IMR-90 (cell line): ENCODE measurements at regions not wholly inside any gene's neighbourhood (a gene's known extent, or its start where the extent isn't known, plus 50 kb on each side); places are given as distances from the start of the nearest gene placed in this dataset.

Experiments used
- ATAC-seq: fragments of 200-7000 bp; cut with Tn5 transposase; 2 replicates; pipeline ENCODE4 v1.9.1; 2020; ENCODE audit warnings: low read depth, mild to moderate bottlenecking, moderate library complexity
- BruUV-seq: library from RNA; stranded (reverse); fragments of 400-500 nt; replicated peaks from 2 replicates; lab custom pipeline; 2021; lab: Mats Ljungman, UMichigan
- CTCF ChIA-PET: fragments of 300-600 bp; formaldehyde crosslinking; extraction: SDS; loops from one replicate; lab custom pipeline; 2021; ENCODE audit warnings: antibody characterized with exemption; lab: Yijun Ruan, JAX
- POLR2A ChIA-PET: fragments of 300-600 bp; sonication (Branson Sonifier 250); formaldehyde crosslinking; loops from one replicate; lab custom pipeline; 2022; ENCODE audit warnings: antibody characterized with exemption; ENCODE audit not compliant: unreplicated experiment; lab: Charles Lee
- DNase-seq: peaks from one replicate; pipeline ENCODE4 v3.0.0; 2013
- H2AFZ ChIP-seq: replicated peaks from 2 replicates; pipeline ENCODE3; 2013; ENCODE audit warnings: low read length, mild to moderate bottlenecking; ENCODE audit not compliant: poor library complexity
- H2AK5ac ChIP-seq: 2 replicates; pipeline ENCODE4 v1.6.1; 2013; ENCODE audit warnings: low read depth, low read length, inconsistent platforms
- H2AK9ac ChIP-seq: replicated peaks from 2 replicates; pipeline ENCODE3; 2013; ENCODE audit warnings: mild to moderate bottlenecking, low read depth, low read length, moderate library complexity; ENCODE audit not compliant: poor library complexity
- H2BK120ac ChIP-seq: 2 replicates; pipeline ENCODE4 v1.6.1; 2013; ENCODE audit warnings: low read depth, low read length, inconsistent platforms
- H2BK15ac ChIP-seq: 3 replicates; pipeline ENCODE4 v1.6.1; 2013; ENCODE audit warnings: low read depth, low read length, inconsistent platforms
- H2BK20ac ChIP-seq: 2 replicates; pipeline ENCODE4 v1.6.1; 2013; ENCODE audit warnings: low read depth, mild to moderate bottlenecking, inconsistent platforms, low read length, moderate library complexity
- H2BK5ac ChIP-seq: 2 replicates; pipeline ENCODE4 v1.6.1; 2013; ENCODE audit warnings: mild to moderate bottlenecking, low read depth, low read length, inconsistent platforms; ENCODE audit not compliant: poor library complexity, severe bottlenecking
- H3K14ac ChIP-seq: replicated peaks from 2 replicates; pipeline ENCODE4 v1.6.1; 2013; ENCODE audit warnings: low read depth, low read length, inconsistent platforms
- H3K18ac ChIP-seq: 2 replicates; pipeline ENCODE4 v1.6.1; 2013; ENCODE audit warnings: low read depth, low read length, control low read depth
- H3K23ac ChIP-seq: 2 replicates; pipeline ENCODE4 v1.6.1; 2013; ENCODE audit warnings: low read depth, low read length, inconsistent platforms
- H3K27ac ChIP-seq: 2 replicates; pipeline ENCODE4 v1.5.1; 2013; ENCODE audit warnings: mild to moderate bottlenecking, control low read depth, low read length; ENCODE audit not compliant: insufficient read depth
- H3K27me3 ChIP-seq: 2 replicates; pipeline ENCODE4 v1.6.1; 2013; ENCODE audit warnings: low read length; ENCODE audit not compliant: control insufficient read depth, insufficient read depth
- H3K36me3 ChIP-seq: 2 replicates; pipeline ENCODE4 v1.6.1; 2013; ENCODE audit warnings: low read length, mixed read lengths; ENCODE audit not compliant: control insufficient read depth, insufficient read depth
- H3K4ac ChIP-seq: 2 replicates; pipeline ENCODE4 v1.6.1; 2013; ENCODE audit warnings: low read depth, low read length, inconsistent platforms
- H3K4me1 ChIP-seq: 2 replicates; pipeline ENCODE4 v1.6.1; 2013; ENCODE audit warnings: low read length, mixed read lengths; ENCODE audit not compliant: control insufficient read depth, insufficient read depth
- H3K4me2 ChIP-seq: 2 replicates; pipeline ENCODE4 v1.6.1; 2013; ENCODE audit warnings: low read depth, mild to moderate bottlenecking, control low read depth, low read length, moderate library complexity
- H3K4me3 ChIP-seq: 2 replicates; pipeline ENCODE4 v1.5.1; 2013; ENCODE audit warnings: low read depth, mild to moderate bottlenecking, control low read depth, low read length, moderate library complexity; ENCODE audit not compliant: insufficient read depth
- H3K56ac ChIP-seq: 2 replicates; pipeline ENCODE4 v1.6.1; 2013; ENCODE audit warnings: low read length, inconsistent platforms; ENCODE audit not compliant: insufficient read depth; ENCODE audit errors: extremely low read depth
- H3K79me1 ChIP-seq, 2 experiments: 2 replicates each; pipeline ENCODE4 v1.6.1; 2013; ENCODE audit warnings: low read length in 2 of 2, inconsistent platforms in 1 of 2, low read depth in 1 of 2
- H3K9ac ChIP-seq: 2 replicates; pipeline ENCODE4 v1.6.1; 2013; ENCODE audit warnings: low read depth, low read length, control low read depth
- H3K9me1 ChIP-seq: 2 replicates; pipeline ENCODE4 v1.6.1; 2013; ENCODE audit warnings: low read length, inconsistent platforms; ENCODE audit not compliant: insufficient read depth
- H3K9me3 ChIP-seq: 2 replicates; pipeline ENCODE4 v1.6.1; 2013; ENCODE audit warnings: low read length; ENCODE audit not compliant: control insufficient read depth, insufficient read depth
- H4K20me1 ChIP-seq: 2 replicates; pipeline ENCODE4 v1.6.1; 2013; ENCODE audit warnings: low read length, inconsistent platforms; ENCODE audit not compliant: insufficient read depth
- H4K5ac ChIP-seq: 2 replicates; pipeline ENCODE4 v1.6.1; 2013; ENCODE audit warnings: mild to moderate bottlenecking, low read depth, low read length, control low read depth
- H4K8ac ChIP-seq, 2 experiments: 2 replicates each; pipeline ENCODE4 v1.6.1; 2013; ENCODE audit warnings: low read depth in 2 of 2, low read length in 2 of 2, control low read depth in 1 of 2, inconsistent platforms in 1 of 2
- H4K91ac ChIP-seq: 2 replicates; pipeline ENCODE4 v1.6.1; 2013; ENCODE audit warnings: low read depth, low read length, inconsistent platforms; ENCODE audit not compliant: insufficient read depth
- BHLHE40 ChIP-seq: fragments of 150-350 bp; IDR thresholded peaks from 2 replicates; pipeline ENCODE4 v1.6.1; 2016; ENCODE audit warnings: mild to moderate bottlenecking, low read depth, low read length
- CHD1 ChIP-seq: IDR thresholded peaks from 2 replicates; pipeline ENCODE4 v1.6.1; 2012; ENCODE audit warnings: low read depth, low read length, improper control_type of control experiment
- ELK1 ChIP-seq: fragments of 150-350 bp; IDR thresholded peaks from 2 replicates; pipeline ENCODE4 v1.6.1; 2016; ENCODE audit warnings: low read depth, mild to moderate bottlenecking, low read length, moderate library complexity, borderline replicate concordance
- MAFK ChIP-seq: IDR thresholded peaks from 2 replicates; pipeline ENCODE4 v1.6.1; 2012; ENCODE audit warnings: low read depth, low read length, improper control_type of control experiment
- RAD21 ChIP-seq: IDR thresholded peaks from 2 replicates; pipeline ENCODE4 v1.6.1; 2012; ENCODE audit warnings: low read length, improper control_type of control experiment
- RCOR1 ChIP-seq: IDR thresholded peaks from 2 replicates; pipeline ENCODE4 v1.6.1; 2012; ENCODE audit warnings: mild to moderate bottlenecking, low read length, improper control_type of control experiment; ENCODE audit not compliant: insufficient replicate concordance
- RFX5 ChIP-seq: IDR thresholded peaks from 2 replicates; pipeline ENCODE4 v1.8.0; 2012; ENCODE audit warnings: low read depth, mild to moderate bottlenecking, low read length, moderate library complexity
- WGBS, 2 experiments: methylation state at CpG; one replicate each; pipeline versions ENCODE4 v1.1.5 to v1.1.7; 2013; ENCODE audit warnings: missing lambda C conversion rate in 2 of 2; ENCODE audit not compliant: insufficient read length in 1 of 2; ENCODE audit errors: extremely low coverage in 2 of 2; 5-methylcytosine and 5-hydroxymethylcytosine counted together
- dilution Hi-C: fragments of 300-500 bp; cut with HindIII; formaldehyde crosslinking; loops from one replicate; pipeline ENCODE4 v1.14.3; 2018; ENCODE audit warnings: low sequenced_read_pairs; ENCODE audit not compliant: unreplicated experiment
- in situ Hi-C: fragments of 300-500 bp; cut with MboI; formaldehyde crosslinking; loops from 3 replicates; pipeline ENCODE4 v1.14.3; 2019; ENCODE audit warnings: low sequenced_read_pairs, inconsistent platforms, mixed read lengths
- intact Hi-C: fragments of 100-400 bp; cut with micrococcal nuclease; formaldehyde crosslinking; loops from 2 replicates; pipeline ENCODE4 v1.10.0; 2022
- TF ChIP-seq, protein P1 (sequence below): fragments of 150-350 bp; IDR thresholded peaks from 2 replicates; pipeline ENCODE4 v1.6.1; 2017; ENCODE audit warnings: mild to moderate bottlenecking, antibody characterized with exemption, low read length, low read depth

DNA sequence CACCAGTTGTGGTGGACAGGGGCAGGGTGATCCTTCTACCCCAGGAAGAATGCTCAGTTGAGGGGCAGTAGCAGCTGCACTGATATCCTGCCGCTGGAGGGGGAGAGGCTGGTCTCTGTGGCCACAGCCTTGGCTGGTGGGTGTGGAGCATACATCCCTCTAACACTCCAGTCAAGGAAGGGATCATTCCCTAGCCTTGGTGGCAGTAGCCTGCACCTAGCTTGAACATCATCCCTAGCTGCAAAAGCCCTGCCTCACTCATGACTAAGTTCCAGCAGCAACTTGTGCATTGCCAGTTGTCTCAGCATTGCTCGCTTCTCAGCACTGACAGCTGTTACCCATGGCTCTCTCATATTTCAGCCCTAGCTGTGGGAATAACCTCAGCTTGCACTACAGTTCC, 688.9 kb upstream of the POT1 start:
- ATAC-seq, result no peak
- Histone ChIP-seq H3K79me1 (no peaks in the 10 kb centered on the region), H3K18ac (no peak overlapping the region), H3K4me1 (no peaks in the 10 kb centered on the region), H4K5ac (no peak overlapping the region), H3K56ac (no peak overlapping the region), H3K23ac (no peak overlapping the region), H2AK9ac (no peak overlapping the region), H3K9me1 (no peaks in the 10 kb centered on the region), H2BK20ac (no peak overlapping the region), H3K27me3 (no peaks in the 10 kb centered on the region), H2AFZ (no peak overlapping the region), H3K36me3 (no peaks in the 10 kb centered on the region), H4K20me1 (no peaks in the 10 kb centered on the region), H3K4ac (no peak overlapping the region), H3K9ac (no peak overlapping the region), H2BK120ac (no peak overlapping the region), H2AK5ac (no peak overlapping the region), H4K91ac (no peak overlapping the region), H3K9me3 (peaks cover 13% of the 10 kb centered on the region), H2BK15ac (no peak overlapping the region), H3K27ac (no peak overlapping the region), H3K4me2 (no peak overlapping the region), H2BK5ac (no peak overlapping the region), H4K8ac (no peak overlapping the region), H3K4me3 (no peak overlapping the region), H3K14ac (no peak overlapping the region)
- ChIA-PET POLR2A (no interaction called here), CTCF (no interaction called here)
- TF ChIP-seq RCOR1, result no peak
- TF ChIP-seq, protein P1, sequence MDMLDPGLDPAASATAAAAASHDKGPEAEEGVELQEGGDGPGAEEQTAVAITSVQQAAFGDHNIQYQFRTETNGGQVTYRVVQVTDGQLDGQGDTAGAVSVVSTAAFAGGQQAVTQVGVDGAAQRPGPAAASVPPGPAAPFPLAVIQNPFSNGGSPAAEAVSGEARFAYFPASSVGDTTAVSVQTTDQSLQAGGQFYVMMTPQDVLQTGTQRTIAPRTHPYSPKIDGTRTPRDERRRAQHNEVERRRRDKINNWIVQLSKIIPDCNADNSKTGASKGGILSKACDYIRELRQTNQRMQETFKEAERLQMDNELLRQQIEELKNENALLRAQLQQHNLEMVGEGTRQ, result no peak
- TF ChIP-seq BHLHE40, result no peak
- TF ChIP-seq MAFK, result no peak
- no peak for TF ChIP-seq ELK1
- TF ChIP-seq RAD21, result no peak
- TF ChIP-seq CHD1, result no peak
- TF ChIP-seq RFX5, result no peak
- intact Hi-C loops (no loop called here), in situ Hi-C loops (no loop called here), dilution Hi-C loops (no loop called here)
- WGBS, 2 experiments, result no CpG with 5 or more reads among the region's 2 CpGs
- no peak for DNase-seq
- no TSS peak for BruUV-seq
